Mucosa of descending colon (tissue), 3 donors: ENCODE measurements at regions not wholly inside any gene's neighbourhood (a gene's known extent, or its start where the extent isn't known, plus 50 kb on each side); places are given as distances from the start of the nearest gene placed in this dataset.

ENCODE experiments used
- ATAC-seq: fragments of 200-7000 bp; cut with Tn5 transposase; one replicate; pipeline ENCODE4 v1.9.1; 2020; ENCODE audit warnings: mild to moderate bottlenecking, moderate library complexity
- DNase-seq, 3 donors: peaks; one replicate each; pipeline ENCODE4 v3.0.0-alpha.2; 2020
- H3K36me3 ChIP-seq: fragments of 200-600 bp; one replicate; pipeline ENCODE4 v1.8.0; 2021; ENCODE audit warnings: low read depth, mild to moderate bottlenecking
- H3K4me1 ChIP-seq: fragments of 200-600 bp; one replicate; pipeline ENCODE4 v1.8.0; 2021; ENCODE audit warnings: low read depth, mild to moderate bottlenecking
- H3K4me3 ChIP-seq: fragments of 200-600 bp; one replicate; pipeline ENCODE4 v1.8.0; 2021; ENCODE audit warnings: mild to moderate bottlenecking
- H3K9me3 ChIP-seq: fragments of 200-600 bp; one replicate; pipeline ENCODE4 v1.8.0; 2021; ENCODE audit warnings: mild to moderate bottlenecking
- CTCF ChIP-seq: fragments of 200-600 bp; IDR thresholded peaks from one replicate; pipeline ENCODE4 v1.8.0; 2022; ENCODE audit warnings: antibody characterized with exemption, mild to moderate bottlenecking
- intact Hi-C, 2 donors: fragments of 100-400 bp; cut with DNase I in 1 of 2; cut with micrococcal nuclease in 1 of 2; formaldehyde crosslinking; loops; one replicate each; pipeline versions ENCODE4 v1.11.0 to v1.11.1; 2022; cut with DNase I, micrococcal nuclease
- donor health status: DM: no; HTN: no; CAD: no; lungs with moderate emphysema.
- donor health status: DM: no; HTN: no; CAD: no.
- donor health status: DM: no; HTN: yes; CAD: no.

GRCh38 chr11:76268498-76268897, 62.2 kb upstream of the WNT11 start:
- no peak for TF ChIP-seq CTCF
- DNase-seq: no peak
- Histone ChIP-seq H3K9me3 (no peaks in the 10 kb centered on the region), H3K4me1 (no peaks in the 10 kb centered on the region), H3K4me3 (no peak overlapping the region), H3K36me3 (no peaks in the 10 kb centered on the region)
- intact Hi-C loops: no loop called here
- ATAC-seq: no peak

- ATAC-seq: no peak
- intact Hi-C loops: no loop called here
- no peak for TF ChIP-seq CTCF
- no peak overlapping the region for H3K4me3 ChIP-seq
- no peaks in the 10 kb centered on the region for H3K4me1 ChIP-seq
- DNase-seq: no peak
- no peaks in the 10 kb centered on the region for H3K9me3 ChIP-seq
- H3K36me3 ChIP-seq: no peaks in the 10 kb centered on the region
Observed at GRCh38 chr11:76267556-76267955, 61.3 kb upstream of the WNT11 start.

GRCh38 chr11:76266286-76267100, 60.2 kb upstream of the WNT11 start:
- Histone ChIP-seq H3K4me1 (no peaks in the 10 kb centered on the region), H3K9me3 (no peaks in the 10 kb centered on the region), H3K4me3 (no peak overlapping the region), H3K36me3 (no peaks in the 10 kb centered on the region)
- ATAC-seq (peak; percentile 25), DNase-seq (no peak)
- intact Hi-C loops: no loop called here
- TF ChIP-seq CTCF: no peak

- no peak for TF ChIP-seq CTCF
- peak in 1 of 3 donors; percentile 44 for DNase-seq
- no peaks in the 10 kb centered on the region for H3K36me3 ChIP-seq
- intact Hi-C loops: no loop called here
- ATAC-seq: peak; percentile 24
- no peak overlapping the region for H3K4me3 ChIP-seq
- no peaks in the 10 kb centered on the region for H3K9me3 ChIP-seq
- no peaks in the 10 kb centered on the region for H3K4me1 ChIP-seq
Observed at GRCh38 chr11:76265771-76266241, 59.5 kb upstream of the WNT11 start.

- H3K4me1 ChIP-seq: no peaks in the 10 kb centered on the region
- intact Hi-C loops: no loop called here
- H3K4me3 ChIP-seq: no peak overlapping the region
- H3K9me3 ChIP-seq: no peaks in the 10 kb centered on the region
- ATAC-seq (no peak), DNase-seq (peak in 1 of 3 donors; percentile 31)
- no peaks in the 10 kb centered on the region for H3K36me3 ChIP-seq
- no peak for TF ChIP-seq CTCF
Observed at GRCh38 chr11:76263657-76264056, 57.4 kb upstream of the WNT11 start.
